HEK293T (cell line): ENCODE measurements at regions not wholly inside any gene's neighbourhood (a gene's known extent, or its start where the extent isn't known, plus 50 kb on each side); places are given as distances from the start of the nearest gene placed in this dataset.

Experiments used
- ELF4 ChIP-seq: fragments of 450-650 bp; IDR thresholded peaks from 2 replicates; pipeline ENCODE4 v1.6.1; 2017; ENCODE audit warnings: antibody characterized with exemption
- FOXM1 ChIP-seq: fragments of 450-650 bp; IDR thresholded peaks from 2 replicates; pipeline ENCODE4 v1.6.1; 2017; ENCODE audit warnings: mild to moderate bottlenecking, borderline replicate concordance
- L3MBTL2 ChIP-seq: fragments of 450-650 bp; conservative IDR thresholded peaks from 2 replicates; pipeline ENCODE4 v1.6.1; 2016; ENCODE audit warnings: mild to moderate bottlenecking
- SP1 ChIP-seq: fragments of 450-650 bp; IDR thresholded peaks from 2 replicates; pipeline ENCODE4 v1.6.1; 2017
- ZNF384 ChIP-seq: fragments of 450-650 bp; IDR thresholded peaks from 2 replicates; pipeline ENCODE4 v1.6.1; 2016

- TF ChIP-seq FOXM1 = no peak
- TF ChIP-seq SP1 = no peak
- no peak for TF ChIP-seq L3MBTL2
- TF ChIP-seq ELF4 = no peak
- no peak for TF ChIP-seq ZNF384
These were observed 587.1 kb downstream of the LMO4 start for GRCh38 chr1:87915771-87916170.
